ENCODE measurements at regions not wholly inside any gene's neighbourhood (a gene's known extent, or its start where the extent isn't known, plus 50 kb on each side); places are given as distances from the start of the nearest gene placed in this dataset.

DNA sequence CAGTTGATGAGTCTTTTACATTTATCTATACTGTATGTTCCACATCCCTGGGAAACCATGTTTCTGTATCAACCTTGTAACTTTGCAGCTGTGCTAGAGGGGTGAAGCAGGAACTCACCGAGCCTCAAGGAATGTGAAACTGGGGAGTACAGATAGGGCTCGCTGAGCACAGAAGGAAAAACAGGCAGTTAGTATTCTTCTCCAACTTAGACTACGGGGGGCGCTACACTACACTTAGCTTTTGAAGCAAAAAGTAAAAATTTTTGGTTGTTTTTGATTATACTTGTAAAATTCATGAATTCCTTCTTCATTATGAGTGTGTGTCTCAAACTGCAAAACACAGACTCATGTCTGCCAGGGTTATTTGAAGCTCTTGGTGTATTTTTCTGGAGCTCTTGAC is 132.7 kb upstream of the RGMA start:
- TF ChIP-seq EZH2 (IDR thresholded peaks at IDR 0.05; ENCODE audit: insufficient read depth, low read length) = no peak
- TF ChIP-seq CTCF (IDR thresholded peaks at IDR 0.05; ENCODE audit: insufficient read depth, low read depth, low read length) = no peak
